ENCODE measurements at regions not wholly inside any gene's neighbourhood (a gene's known extent, or its start where the extent isn't known, plus 50 kb on each side); places are given as distances from the start of the nearest gene placed in this dataset.
A peak's percentile ranks its signal among the peaks of the same experiment; 100 is the strongest.

DNA sequence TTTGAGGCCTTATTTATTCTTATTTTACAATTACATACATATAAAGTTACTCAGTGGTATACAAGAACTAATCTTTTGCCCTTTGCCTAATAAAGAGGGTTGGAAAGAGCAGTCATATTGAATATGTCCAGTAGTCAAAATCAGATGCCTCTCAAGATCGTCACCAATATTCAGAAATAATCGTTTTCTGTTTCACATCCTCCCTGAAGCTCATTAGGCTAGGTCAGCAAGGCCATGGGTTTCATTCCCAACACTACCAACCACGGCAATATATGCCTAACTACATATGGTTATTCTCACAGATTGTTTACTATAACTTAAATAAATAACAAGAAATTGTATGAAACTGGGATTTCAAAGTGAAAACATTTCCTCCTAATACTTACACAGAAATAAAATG lies 167.2 kb upstream of the MANEA start:
- Histone ChIP-seq H3K27me3 (no peaks in the 10 kb centered on the region), H3K4me1 (ENCODE audit: low read depth) (no peaks in the 10 kb centered on the region), H3K4me3 (no peak overlapping the region), H3K36me3 (no peaks in the 10 kb centered on the region), H3K27ac (no peak overlapping the region), H3K9me3 (ENCODE audit: low read depth) (no peaks in the 10 kb centered on the region)
- TF ChIP-seq, protein P1, sequence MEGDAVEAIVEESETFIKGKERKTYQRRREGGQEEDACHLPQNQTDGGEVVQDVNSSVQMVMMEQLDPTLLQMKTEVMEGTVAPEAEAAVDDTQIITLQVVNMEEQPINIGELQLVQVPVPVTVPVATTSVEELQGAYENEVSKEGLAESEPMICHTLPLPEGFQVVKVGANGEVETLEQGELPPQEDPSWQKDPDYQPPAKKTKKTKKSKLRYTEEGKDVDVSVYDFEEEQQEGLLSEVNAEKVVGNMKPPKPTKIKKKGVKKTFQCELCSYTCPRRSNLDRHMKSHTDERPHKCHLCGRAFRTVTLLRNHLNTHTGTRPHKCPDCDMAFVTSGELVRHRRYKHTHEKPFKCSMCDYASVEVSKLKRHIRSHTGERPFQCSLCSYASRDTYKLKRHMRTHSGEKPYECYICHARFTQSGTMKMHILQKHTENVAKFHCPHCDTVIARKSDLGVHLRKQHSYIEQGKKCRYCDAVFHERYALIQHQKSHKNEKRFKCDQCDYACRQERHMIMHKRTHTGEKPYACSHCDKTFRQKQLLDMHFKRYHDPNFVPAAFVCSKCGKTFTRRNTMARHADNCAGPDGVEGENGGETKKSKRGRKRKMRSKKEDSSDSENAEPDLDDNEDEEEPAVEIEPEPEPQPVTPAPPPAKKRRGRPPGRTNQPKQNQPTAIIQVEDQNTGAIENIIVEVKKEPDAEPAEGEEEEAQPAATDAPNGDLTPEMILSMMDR (IDR thresholded peaks at IDR 0.05; ENCODE audit: low read depth, low read length) = no peak
- no peak for DNase-seq (ENCODE audit: low read depth in 1 of 2, low spot score in 1 of 2)

DNA sequence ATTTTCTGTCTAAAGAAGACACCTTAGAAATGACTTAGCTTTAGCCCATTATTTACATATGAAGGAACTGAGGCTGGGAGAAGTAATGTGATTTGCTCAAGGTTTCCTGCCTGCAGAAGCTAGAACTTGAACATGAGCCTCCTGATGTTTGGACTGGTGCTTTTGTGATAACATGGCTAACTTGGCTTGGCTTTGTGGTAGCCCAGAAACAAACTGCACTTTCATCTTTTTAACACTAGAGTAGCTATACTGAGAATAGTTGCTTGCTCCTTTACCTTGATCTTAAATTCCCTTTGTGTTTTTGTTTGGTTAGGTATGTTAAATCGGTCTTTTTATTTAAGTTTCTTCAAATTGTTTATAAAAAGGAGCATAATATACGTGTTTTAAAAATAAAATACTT lies 163.5 kb upstream of the MANEA start:
- Histone ChIP-seq H3K27me3 (no peaks in the 10 kb centered on the region), H3K4me1 (ENCODE audit: low read depth) (no peaks in the 10 kb centered on the region), H3K4me3 (no peak overlapping the region), H3K27ac (no peak overlapping the region), H3K9me3 (ENCODE audit: low read depth) (no peaks in the 10 kb centered on the region), H3K36me3 (no peaks in the 10 kb centered on the region)
- no peak for DNase-seq (ENCODE audit: low read depth in 1 of 2, low spot score in 1 of 2)
- TF ChIP-seq, protein P1 (IDR thresholded peaks at IDR 0.05; ENCODE audit: low read depth, low read length) = no peak

DNA sequence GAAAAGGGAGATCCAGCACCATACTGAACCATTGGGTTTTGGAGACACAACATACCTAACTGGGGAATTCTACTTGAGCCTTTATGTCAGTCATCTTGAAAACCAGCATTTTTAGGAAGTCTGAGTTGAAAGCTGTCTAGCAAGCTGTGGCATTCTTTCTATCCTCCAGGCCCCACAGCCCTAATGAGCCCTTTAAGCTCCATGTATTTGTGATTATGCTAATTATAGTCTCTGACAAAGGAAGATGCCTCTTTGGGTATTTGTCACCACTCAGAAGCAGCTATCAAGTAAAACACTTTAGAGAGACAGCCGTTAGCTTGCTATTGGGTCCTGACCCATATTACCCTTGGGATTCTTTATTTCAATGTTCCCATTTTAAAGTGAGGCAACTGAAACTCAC lies 159.5 kb upstream of the MANEA start:
- Histone ChIP-seq H3K27ac (no peak overlapping the region), H3K4me1 (ENCODE audit: low read depth) (no peaks in the 10 kb centered on the region), H3K4me3 (no peak overlapping the region), H3K9me3 (ENCODE audit: low read depth) (no peaks in the 10 kb centered on the region), H3K36me3 (no peaks in the 10 kb centered on the region), H3K27me3 (no peaks in the 10 kb centered on the region)
- TF ChIP-seq, protein P1 (IDR thresholded peaks at IDR 0.05; ENCODE audit: low read depth, low read length) = no peak
- no peak for DNase-seq (ENCODE audit: low read depth in 1 of 2, low spot score in 1 of 2)

DNA sequence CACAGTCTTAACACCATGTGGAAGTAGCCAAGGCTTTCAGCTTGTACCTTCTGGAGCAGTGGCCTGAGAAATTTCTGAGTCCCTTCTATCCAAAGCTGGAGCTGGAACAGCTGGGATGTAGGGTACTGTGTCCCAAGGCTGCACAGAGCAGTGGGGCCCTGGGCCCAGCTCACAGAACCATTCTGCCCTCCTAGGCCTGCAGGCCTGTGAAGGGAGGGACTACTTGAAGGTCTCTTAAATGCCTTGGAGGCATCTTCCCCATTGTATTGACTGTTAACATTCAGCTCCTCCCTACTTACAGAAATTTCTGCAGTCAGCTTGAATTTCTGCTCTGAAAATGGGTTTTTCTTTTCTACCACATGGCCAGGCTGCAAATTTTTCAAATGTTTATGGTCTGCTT lies 156.5 kb upstream of the MANEA start:
- no peak for DNase-seq (ENCODE audit: low read depth in 1 of 2, low spot score in 1 of 2)
- TF ChIP-seq, protein P1 (IDR thresholded peaks at IDR 0.05; ENCODE audit: low read depth, low read length) = no peak
- Histone ChIP-seq H3K4me3 (no peak overlapping the region), H3K27ac (no peak overlapping the region), H3K4me1 (ENCODE audit: low read depth) (no peaks in the 10 kb centered on the region), H3K27me3 (no peaks in the 10 kb centered on the region), H3K9me3 (ENCODE audit: low read depth) (no peaks in the 10 kb centered on the region), H3K36me3 (no peaks in the 10 kb centered on the region)

DNA sequence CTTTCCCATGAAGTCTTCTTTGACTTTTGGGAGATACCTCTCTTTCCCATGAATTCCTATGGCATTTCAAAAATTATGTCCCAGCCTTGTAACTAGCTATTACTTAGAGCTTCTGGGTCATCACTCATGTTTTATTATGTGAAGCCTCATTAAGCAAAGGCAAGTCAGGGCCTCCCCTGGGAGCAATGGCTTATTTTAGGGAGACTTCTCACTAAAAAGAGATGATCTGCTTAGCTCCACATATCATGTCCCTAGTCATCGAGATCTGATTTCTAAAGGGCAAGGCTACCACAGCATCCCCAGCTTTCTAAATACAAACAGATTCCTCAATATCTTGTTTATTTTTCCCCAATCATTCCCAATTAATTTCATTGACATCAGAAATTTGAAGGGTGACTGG lies 154.0 kb upstream of the MANEA start:
- TF ChIP-seq, protein P1 (IDR thresholded peaks at IDR 0.05; ENCODE audit: low read depth, low read length) = no peak
- no peak for DNase-seq (ENCODE audit: low read depth in 1 of 2, low spot score in 1 of 2)
- no peak overlapping the region for H3K27ac ChIP-seq
- no peaks in the 10 kb centered on the region for H3K27me3 ChIP-seq
- no peaks in the 10 kb centered on the region for H3K4me1 ChIP-seq (ENCODE audit: low read depth)
- H3K4me3 ChIP-seq = no peak overlapping the region
- H3K9me3 ChIP-seq (ENCODE audit: low read depth) = no peaks in the 10 kb centered on the region
- no peaks in the 10 kb centered on the region for H3K36me3 ChIP-seq

DNA sequence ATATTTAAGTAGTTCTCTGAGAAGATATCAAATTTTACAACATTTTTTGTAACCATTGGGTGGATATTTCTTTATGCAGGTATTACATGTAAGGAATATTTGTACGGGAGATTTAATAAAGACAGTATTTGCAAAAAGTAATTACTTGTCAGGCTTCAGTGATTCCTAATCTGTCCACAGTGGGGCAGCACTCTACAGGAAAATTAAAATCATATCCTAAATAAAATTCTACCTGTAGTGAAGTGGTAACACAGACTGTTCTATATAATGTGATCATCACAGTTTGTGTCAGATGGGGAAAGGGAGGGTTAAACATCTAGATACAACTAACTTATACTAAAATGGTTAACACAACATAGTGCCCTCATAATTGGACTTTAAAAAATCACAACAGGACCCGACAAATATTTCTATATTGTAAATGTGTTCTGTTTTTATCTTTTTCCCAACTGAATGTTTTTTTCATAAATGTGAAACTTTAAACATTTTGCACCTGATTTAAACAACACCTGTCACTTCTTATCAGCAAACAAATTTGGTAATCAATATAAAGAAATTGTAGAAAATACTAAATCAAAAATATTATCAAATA lies 145.6 kb upstream of the MANEA start:
- no peaks in the 10 kb centered on the region for H3K4me1 ChIP-seq (ENCODE audit: low read depth)
- no peaks in the 10 kb centered on the region for H3K36me3 ChIP-seq
- no peak overlapping the region for H3K27ac ChIP-seq
- TF ChIP-seq, protein P1 (IDR thresholded peaks at IDR 0.05; ENCODE audit: low read depth, low read length) = peak; percentile 61
- peak; percentile 43 to 54 for DNase-seq (ENCODE audit: low read depth in 1 of 2, low spot score in 1 of 2)
- no peaks in the 10 kb centered on the region for H3K27me3 ChIP-seq
- no peaks in the 10 kb centered on the region for H3K9me3 ChIP-seq (ENCODE audit: low read depth)
- H3K4me3 ChIP-seq = no peak overlapping the region

Data from cardiac muscle cell (in vitro differentiated cells and primary cell).